H1 (cell line): ENCODE measurements at regions not wholly inside any gene's neighbourhood (a gene's known extent, or its start where the extent isn't known, plus 50 kb on each side); places are given as distances from the start of the nearest gene placed in this dataset.

Experiments used
- TF ChIP-seq, protein P1 (sequence below): fragments of 300-600 bp; sonication (generic); IDR thresholded peaks from 2 replicates; pipeline ENCODE4 v1.7.1; 2012; ENCODE audit warnings: low read length, moderate library complexity, mild to moderate bottlenecking, inconsistent platforms; ENCODE audit not compliant: insufficient replicate concordance

DNA sequence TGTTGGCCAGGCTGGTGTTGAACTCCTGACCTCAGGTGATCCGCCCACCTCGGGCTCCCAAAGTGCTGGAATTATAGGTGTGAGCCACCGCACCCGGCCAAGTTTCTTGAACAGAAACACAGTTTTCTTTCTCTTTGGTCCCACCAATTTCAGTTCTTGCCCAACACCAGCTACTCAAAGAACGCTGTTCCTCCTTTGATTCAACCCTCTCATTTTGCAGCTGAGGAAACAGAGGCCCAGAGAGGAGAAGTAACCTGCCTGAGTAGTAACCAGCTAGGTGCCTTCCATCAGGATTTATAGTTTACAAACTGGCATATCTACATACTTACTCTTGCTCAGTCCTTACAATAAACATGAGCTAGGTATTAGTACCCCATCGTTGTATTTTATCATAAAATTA is 119.9 kb downstream of the SYF2 start (continued):
- TF ChIP-seq, protein P1, sequence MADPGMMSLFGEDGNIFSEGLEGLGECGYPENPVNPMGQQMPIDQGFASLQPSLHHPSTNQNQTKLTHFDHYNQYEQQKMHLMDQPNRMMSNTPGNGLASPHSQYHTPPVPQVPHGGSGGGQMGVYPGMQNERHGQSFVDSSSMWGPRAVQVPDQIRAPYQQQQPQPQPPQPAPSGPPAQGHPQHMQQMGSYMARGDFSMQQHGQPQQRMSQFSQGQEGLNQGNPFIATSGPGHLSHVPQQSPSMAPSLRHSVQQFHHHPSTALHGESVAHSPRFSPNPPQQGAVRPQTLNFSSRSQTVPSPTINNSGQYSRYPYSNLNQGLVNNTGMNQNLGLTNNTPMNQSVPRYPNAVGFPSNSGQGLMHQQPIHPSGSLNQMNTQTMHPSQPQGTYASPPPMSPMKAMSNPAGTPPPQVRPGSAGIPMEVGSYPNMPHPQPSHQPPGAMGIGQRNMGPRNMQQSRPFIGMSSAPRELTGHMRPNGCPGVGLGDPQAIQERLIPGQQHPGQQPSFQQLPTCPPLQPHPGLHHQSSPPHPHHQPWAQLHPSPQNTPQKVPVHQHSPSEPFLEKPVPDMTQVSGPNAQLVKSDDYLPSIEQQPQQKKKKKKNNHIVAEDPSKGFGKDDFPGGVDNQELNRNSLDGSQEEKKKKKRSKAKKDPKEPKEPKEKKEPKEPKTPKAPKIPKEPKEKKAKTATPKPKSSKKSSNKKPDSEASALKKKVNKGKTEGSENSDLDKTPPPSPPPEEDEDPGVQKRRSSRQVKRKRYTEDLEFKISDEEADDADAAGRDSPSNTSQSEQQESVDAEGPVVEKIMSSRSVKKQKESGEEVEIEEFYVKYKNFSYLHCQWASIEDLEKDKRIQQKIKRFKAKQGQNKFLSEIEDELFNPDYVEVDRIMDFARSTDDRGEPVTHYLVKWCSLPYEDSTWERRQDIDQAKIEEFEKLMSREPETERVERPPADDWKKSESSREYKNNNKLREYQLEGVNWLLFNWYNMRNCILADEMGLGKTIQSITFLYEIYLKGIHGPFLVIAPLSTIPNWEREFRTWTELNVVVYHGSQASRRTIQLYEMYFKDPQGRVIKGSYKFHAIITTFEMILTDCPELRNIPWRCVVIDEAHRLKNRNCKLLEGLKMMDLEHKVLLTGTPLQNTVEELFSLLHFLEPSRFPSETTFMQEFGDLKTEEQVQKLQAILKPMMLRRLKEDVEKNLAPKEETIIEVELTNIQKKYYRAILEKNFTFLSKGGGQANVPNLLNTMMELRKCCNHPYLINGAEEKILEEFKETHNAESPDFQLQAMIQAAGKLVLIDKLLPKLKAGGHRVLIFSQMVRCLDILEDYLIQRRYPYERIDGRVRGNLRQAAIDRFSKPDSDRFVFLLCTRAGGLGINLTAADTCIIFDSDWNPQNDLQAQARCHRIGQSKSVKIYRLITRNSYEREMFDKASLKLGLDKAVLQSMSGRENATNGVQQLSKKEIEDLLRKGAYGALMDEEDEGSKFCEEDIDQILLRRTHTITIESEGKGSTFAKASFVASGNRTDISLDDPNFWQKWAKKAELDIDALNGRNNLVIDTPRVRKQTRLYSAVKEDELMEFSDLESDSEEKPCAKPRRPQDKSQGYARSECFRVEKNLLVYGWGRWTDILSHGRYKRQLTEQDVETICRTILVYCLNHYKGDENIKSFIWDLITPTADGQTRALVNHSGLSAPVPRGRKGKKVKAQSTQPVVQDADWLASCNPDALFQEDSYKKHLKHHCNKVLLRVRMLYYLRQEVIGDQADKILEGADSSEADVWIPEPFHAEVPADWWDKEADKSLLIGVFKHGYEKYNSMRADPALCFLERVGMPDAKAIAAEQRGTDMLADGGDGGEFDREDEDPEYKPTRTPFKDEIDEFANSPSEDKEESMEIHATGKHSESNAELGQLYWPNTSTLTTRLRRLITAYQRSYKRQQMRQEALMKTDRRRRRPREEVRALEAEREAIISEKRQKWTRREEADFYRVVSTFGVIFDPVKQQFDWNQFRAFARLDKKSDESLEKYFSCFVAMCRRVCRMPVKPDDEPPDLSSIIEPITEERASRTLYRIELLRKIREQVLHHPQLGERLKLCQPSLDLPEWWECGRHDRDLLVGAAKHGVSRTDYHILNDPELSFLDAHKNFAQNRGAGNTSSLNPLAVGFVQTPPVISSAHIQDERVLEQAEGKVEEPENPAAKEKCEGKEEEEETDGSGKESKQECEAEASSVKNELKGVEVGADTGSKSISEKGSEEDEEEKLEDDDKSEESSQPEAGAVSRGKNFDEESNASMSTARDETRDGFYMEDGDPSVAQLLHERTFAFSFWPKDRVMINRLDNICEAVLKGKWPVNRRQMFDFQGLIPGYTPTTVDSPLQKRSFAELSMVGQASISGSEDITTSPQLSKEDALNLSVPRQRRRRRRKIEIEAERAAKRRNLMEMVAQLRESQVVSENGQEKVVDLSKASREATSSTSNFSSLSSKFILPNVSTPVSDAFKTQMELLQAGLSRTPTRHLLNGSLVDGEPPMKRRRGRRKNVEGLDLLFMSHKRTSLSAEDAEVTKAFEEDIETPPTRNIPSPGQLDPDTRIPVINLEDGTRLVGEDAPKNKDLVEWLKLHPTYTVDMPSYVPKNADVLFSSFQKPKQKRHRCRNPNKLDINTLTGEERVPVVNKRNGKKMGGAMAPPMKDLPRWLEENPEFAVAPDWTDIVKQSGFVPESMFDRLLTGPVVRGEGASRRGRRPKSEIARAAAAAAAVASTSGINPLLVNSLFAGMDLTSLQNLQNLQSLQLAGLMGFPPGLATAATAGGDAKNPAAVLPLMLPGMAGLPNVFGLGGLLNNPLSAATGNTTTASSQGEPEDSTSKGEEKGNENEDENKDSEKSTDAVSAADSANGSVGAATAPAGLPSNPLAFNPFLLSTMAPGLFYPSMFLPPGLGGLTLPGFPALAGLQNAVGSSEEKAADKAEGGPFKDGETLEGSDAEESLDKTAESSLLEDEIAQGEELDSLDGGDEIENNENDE: no peak
- TF ChIP-seq, all 59 proteins: peak for 0
